Activated naive CD4-positive, alpha-beta T cell treated with anti-CD3 and anti-CD28 coated beads, Interleukin-2, amount 50 U/mL, for 16 hours (primary cell): ENCODE measurements at regions not wholly inside any gene's neighbourhood (a gene's known extent, or its start where the extent isn't known, plus 50 kb on each side); places are given as distances from the start of the nearest gene placed in this dataset.
"Not testable (repeated sequence)": the region's sequence is repeated elsewhere in the genome, so short reads cannot be mapped to it uniquely, and the experiment has no call there.

Experiments used
- DNase-seq: peaks from one replicate; pipeline ENCODE4 v3.0.0-alpha.2; 2020

DNA sequence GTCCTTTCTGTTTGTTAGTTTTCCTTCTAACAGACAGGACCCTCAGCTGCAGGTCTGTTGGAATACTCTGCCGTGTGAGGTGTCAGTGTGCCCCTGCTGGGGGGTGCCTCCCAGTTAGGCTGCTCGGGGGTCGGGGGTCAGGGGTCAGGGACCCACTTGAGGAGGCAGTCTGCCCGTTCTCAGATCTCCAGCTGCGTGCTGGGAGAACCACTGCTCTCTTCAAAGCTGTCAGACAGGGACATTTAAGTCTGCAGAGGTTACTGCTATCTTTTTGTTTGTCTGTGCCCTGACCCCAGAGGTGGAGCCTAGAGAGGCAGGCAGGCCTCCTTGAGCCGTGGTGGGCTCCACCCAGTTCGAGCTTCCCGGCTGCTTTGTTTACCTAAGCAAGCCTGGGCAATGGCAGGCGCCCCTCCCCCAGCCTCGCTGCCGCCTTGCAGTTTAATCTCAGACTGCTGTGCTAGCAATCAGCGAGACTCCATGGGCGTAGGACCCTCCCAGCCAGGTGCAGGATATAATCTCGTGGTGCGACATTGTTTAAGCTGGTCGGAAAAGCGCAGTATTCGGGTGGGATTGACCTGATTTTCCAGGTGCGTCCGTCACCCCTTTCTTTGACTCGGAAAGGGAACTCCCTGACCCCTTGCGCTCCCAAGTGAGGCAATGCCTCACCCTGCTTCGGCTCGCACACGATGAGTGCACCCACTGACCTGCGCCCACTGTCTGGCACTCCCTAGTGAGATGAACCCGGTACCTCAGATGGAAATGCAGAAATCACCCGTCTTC, 2002.0 kb upstream of the CDH6 start:
- DNase-seq: not testable (repeated sequence)

DNA sequence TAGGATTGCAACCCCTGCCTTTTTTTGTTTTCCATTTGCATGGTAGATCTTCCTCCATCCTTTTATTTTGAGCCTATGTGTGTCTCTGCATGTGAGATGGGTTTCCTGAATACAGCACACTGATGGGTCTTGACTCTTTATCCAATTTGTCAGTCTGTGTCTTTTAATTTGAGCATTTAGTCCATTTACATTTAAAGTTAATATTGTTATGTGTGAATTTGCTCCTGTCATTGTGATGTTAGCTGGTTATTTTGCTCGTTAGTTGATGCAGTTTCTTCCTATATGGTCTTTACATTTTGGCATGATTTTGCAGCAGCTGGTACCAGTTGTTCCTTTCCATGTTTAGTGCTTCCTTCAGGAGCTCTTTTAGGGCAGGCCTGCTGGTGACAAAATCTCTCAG, 2003.1 kb upstream of the CDH6 start:
- DNase-seq: not testable (repeated sequence)

DNA sequence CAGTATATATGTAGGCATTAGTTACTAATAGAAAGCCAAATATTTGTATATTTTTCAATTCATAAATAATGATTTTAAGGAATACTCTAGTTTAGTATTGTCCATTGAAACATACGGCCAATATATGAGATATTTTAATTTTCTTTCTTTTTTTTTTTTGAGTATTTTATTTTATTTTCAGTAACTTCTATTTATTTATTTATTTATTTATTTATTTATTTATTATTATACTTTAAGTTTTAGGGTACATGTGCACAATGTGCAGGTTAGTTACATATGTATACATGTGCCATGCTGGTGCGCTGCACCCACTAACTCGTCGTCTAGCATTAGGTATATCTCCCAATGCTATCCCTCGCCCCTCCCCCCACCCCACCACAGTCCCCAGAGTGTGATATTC, 2007.1 kb upstream of the CDH6 start:
- not testable (repeated sequence) for DNase-seq

DNA sequence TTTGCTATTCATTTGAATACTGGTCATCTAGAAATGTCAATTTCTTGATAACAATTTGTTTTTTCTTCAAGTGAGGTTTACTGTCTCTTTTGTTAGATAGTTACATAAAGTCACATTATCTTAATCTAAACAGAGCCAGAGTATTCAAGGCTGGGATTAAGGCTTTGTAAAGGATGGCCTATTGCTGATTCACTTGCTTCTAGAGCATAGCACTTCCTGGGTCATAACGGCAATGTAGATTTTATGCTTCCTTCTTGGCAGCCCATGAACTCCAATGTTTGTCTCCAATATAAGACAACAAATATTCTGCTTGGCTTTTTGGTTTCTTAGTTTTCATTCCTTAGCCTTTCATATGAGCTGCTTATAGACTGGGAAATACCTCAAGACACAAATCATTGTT, 2007.9 kb upstream of the CDH6 start:
- DNase-seq: no peak

DNA sequence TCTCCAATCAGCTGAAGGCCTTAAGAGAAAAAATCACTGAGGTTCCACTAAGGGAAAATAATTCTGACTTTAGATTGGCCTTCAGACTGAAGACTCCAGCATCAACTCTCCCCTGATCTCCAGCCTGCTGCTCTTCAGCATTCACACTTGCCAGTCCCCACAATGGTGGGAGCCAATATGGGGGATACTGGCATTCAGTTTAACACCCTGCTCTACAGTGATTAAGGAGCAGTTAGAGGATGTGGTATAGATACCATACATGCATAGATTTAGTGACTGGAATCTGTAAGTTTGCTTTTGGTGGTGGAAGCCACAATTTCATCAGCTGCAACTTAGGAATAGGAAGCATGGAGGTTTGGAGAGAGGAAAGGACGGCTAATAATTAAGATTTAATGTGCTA, 2017.7 kb upstream of the CDH6 start:
- no peak for DNase-seq

DNA sequence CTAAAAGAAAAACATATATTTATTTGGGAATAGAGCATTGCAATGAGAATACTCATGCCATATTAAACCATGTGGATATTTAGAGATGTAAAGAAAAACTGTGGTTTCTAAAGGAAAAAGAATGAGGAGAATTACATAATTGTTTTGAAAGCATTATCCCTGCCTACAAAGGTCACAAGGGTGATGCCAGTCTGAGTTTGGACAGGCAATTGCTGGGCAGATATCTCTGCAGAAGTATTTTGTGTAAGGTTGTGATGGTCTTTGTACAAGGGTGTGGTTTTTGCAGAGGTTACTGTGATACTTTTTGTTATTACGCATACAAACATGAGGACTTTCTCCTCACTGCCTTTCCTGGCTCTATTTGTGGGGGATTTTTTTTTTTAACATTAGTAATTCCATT, 2022.9 kb upstream of the CDH6 start:
- no peak for DNase-seq

DNA sequence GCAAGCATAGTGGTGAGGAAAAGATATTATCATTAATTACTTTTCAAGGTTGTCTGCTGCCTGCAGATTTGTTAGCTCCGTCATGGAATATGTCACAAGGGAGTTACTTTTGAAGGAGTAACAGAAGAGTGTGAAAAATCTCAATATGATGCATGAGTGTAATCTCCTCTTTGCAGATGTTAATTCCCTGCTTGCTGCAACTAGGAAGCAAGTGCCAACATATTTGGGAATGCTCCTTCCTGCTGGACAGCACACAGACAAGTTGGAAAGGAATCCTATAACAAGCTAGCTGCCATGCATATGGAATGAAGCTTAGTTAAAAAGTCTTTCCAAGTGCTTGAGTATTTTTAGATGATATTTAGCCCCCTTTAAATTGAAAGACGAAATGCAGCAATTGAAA, 2023.6 kb upstream of the CDH6 start:
- no peak for DNase-seq

DNA sequence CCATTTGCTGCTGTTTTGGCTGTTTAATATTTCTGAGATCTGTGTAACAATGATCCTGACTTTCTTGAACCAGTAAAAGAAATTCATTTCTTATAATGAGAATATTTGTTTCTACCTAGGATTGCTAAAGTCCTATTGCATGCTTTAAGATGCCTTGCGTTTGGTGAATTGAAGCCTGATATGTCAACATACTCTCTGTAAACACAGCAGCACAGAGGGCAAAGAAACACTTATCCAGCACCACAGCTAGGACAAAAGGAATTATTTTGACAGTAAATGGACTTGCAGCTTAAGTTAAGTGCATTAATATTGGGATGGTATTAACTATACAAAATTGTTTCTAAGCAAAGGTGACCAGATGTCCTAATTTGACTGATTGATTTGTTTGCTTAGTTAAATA, 2031.2 kb upstream of the CDH6 start:
- no peak for DNase-seq

DNA sequence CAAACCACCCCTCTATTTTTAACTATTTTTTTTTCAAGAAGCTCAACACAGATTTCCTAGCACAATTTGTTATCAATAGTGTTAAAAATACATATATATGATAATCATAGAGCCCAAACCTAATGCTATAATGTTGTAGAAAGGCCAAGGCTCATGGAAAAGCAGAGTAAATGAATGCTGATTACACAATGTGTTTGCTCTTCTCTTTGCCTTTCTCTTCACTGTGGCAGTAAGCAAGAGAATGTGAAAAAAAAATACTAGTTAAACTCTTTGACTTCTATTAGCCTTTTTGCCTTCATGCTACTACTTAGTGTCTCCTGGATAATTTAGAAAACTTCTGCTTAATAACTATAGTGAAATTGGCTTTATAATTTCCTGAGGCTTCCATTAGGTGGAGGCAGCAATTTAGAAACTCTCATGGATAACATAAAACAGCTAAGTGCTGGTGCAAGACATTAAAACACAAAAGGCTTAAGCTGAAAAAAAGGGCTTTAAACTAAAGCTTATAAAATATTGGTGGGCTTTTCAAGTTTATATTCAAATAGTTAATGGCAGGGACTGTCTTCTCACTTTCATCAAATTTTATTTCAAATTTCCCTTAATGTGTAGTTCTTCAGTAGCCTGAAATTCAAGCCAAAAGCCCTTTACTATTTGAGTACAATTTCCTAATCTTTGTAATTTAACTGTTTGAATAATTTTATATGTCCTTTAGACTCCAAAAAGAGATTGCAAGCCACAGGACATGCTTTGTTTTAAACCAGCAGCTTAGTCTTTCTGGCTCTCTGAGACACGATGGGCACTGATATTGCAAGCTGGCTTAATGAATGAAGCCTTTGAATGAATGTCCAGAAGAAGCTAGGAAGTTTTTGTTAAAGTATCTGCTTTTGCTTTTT, 2031.8 kb upstream of the CDH6 start:
- DNase-seq: no peak

DNA sequence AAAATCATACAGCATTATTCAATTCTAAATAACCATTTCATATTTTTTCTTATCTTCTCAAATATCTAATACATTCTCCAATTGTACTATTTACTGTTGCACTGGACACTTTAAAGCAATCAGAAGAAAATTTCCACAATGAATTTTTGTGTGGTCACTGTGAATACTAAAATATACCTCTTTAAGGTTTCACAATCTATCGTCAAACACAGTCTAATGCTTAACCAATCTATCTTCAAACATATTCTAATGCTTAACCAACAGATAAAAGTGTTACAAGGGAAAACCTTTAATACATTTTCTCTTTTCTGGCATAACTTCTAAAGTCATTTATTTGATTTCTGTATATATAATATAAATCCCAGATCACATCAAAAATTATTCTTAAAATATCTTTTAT, 2035.5 kb upstream of the CDH6 start:
- no peak for DNase-seq

DNA sequence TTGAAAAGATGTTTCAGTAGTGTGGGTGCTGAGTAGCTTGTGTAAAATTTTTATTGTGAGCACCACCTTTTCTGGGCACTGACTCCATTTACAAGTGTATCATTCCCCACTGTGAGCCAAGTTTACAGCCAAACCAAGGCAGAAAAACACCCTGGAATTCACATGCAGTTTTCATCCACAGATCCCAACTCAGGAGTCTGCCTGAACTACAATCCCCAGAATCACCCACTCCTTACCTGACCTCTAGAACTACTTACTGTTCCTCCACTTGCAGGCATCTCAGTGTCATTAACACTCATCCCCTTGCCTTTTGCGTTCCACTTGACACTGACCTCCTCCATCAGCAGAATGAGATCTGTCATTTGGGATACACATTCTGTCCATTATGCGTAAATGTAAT, 2042.6 kb upstream of the CDH6 start:
- no peak for DNase-seq

DNA sequence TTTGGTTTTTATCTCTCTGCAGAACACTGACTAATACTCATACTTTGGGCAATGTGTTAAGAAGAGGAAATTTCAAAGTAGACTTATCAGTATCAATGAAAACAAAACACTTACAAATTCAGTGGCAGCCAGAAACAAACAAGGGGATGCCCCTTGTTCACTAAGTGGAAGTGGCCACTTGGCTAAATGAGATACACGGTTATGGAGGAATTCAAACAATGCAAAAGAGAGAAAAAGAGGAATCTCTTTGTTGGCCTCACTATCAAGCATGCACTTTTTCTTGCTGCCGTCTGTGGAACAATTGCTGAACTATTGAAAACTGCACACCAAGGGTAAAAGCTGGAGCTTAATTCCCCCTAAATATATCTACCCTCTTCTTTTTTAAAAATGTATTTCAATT, 2044.9 kb upstream of the CDH6 start:
- no peak for DNase-seq

DNA sequence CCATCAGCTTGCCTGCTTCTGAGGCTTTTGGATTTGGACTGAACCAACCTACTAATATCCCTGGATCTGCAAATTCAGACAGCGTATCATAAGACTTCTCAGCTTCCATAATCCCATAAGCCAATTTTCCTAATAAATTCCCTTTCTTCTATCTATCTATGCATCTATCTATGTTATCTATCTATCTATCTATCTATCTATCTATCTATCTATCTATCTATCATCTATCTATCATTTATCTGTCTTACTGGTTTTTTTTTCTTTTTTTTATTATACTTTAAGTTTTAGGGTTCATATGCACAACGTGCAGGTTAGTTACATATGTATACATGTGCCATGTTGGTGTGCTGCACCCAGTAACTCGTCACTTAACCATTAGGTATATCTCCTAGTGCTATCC, 2045.4 kb upstream of the CDH6 start:
- DNase-seq: no peak

DNA sequence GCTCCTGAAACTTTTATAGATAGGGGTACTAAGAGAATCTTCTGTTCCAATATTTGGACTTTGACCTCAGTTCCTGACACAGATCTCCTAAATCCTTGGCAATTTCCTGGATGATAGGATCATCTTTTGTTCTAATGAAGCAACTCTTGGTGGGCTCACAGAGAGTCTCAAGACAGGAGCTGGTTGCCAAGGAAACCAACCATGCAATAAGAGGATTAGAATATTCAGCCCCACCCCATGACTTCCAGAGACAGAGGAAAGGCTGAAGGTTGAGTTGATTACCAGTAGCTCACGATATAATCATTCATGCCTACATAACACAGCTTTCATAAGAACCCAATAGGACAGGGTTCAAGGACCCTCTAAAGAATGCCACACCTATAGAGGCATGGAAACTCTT, 2050.2 kb upstream of the CDH6 start:
- no peak for DNase-seq

DNA sequence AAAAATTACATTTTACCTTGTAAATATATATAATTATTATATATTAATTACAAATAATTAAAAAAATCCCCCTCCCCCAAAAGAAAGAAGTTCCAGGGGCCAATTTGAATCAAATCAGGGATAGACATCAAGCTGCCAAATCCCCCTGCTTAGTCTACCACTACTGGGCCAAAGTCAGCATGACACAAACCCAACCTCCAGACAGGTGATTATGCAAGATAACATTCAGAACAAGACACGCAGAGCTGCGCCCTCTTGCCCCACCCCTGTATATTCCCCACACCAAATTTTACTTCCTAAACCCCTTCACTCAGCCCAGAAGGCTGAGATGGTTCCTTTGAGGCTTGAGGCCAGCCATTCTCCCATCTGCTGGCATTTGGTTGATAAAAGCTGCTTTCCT, 2059.1 kb upstream of the CDH6 start:
- no peak for DNase-seq

DNA sequence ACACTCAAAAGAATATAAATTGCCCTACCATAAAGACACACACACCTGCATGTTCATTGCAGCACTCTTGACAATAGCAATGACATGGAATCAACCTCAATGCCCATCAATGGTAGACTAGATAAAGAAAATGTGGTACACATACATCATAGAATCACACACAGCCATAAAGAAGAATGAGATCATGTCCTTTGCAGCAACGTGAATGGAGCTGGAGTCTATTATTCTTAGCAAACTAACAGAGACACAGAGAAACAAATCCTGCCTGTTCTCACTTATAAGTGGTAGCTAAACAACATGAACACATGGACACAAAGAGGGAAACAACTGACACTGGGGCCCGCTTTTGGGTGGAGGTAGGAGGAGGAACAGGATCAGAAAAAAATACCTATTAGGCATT, 2062.2 kb upstream of the CDH6 start:
- no peak for DNase-seq

DNA sequence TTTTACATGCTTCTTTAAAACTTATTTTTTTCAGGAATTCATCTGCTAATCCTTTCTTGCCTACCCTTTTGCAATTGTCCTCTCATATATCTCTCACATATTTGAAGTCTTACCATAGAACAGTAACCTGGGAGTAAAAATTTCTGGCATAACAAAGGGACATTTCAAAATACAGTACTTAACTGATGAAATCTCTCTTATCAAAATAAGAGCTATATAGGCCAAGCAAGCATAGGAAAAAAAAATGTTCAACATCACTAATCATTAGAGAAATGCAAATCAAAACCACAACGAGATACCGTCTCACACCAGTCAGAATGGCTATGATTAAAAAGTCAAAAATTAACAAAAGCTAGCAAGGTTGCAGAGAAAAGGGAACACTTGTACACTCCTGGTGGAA, 2062.7 kb upstream of the CDH6 start:
- DNase-seq: no peak

DNA sequence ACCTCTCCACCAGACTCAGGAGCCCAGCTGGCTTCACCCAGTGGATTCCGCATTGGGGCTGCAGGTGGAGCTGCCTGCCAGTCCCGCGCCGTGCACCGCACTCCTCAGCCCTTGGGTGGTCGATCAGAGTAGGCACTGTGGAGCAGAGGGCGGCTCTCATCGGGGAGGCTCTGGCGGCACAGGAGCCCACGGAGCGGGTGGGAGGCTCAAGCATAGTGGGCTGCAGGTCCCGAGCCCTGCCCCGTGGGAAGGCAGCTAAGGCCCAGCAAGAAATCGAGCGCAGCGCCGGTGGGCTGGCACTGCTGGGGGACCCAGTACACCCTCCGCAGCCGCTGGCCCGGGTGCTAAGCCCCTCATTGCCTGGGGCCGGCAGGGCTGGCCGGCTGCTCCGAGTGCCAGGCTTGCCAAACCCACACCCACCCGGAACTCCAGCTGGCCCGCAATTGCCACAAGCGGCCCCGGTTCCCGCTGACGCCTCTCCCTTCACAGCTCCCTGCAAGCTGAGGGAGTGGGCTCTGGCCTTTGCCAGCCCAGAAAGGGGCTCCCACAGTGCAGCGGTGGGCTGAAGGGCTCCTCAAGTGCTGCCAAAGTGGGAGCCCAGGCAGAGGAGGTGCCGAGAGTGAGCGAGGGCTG, 2065.8 kb upstream of the CDH6 start:
- not testable (repeated sequence) for DNase-seq

DNA sequence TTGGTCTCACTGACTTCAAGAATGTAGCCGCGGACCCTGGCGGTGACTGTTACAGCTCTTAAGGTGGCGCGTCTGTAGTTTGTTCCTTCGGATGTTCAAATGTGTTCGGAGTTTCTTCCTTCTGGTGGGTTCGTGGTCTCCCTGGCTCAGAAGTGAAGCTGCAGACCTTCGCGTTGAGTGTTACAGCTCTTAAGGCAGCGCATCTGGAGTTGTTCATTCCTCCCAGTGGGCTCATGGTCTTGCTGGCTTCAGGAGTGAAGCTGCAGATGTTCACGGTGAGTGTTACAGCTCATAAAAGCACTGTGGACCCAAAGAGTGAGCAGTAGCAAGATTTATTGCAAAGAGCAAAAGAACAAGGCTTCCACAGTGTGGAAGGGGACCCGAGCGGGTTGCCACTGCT, 2067.0 kb upstream of the CDH6 start:
- not testable (repeated sequence) for DNase-seq

DNA sequence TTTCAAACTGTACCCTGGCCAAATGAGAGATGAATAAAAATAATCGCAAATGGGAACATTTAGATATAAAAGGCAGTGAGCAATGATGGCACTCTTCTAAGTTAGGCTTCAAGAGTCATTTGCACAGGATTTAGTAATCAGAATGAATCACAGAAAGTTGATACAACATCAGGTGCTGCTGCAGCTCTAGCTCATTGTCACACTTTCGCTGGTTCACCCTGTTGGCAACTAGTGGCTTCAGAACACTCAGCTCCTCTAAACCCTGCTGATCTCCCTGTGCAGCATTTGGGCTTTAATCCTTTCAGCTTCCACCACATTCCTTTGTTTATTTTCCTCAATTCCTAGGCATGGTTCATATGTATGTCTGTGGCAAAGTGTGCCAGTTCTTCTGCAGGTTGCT, 2071.2 kb upstream of the CDH6 start:
- no peak for DNase-seq

DNA sequence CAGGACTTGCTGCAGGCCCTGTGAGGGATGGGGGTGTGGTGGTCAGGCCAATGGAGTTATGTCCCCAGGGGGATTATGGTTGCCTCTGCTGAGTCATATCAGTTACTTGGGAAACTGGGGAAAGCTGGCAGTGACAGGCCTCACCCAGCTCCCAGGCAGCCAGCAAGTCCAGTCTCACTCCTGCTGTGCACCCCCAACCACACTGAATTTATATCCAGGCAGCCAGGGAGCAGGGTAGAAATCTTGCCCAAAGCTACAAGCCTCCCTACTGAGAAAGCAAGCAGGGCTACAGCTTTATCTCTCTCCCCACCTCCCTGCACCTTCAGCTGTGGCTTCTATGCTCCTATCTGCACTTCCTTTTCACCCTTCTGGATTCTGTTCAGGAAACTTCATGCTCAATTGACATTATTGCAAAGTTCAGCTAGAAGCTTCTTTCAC, 2076.0 kb upstream of the CDH9 start:
- DNase-seq: no peak

DNA sequence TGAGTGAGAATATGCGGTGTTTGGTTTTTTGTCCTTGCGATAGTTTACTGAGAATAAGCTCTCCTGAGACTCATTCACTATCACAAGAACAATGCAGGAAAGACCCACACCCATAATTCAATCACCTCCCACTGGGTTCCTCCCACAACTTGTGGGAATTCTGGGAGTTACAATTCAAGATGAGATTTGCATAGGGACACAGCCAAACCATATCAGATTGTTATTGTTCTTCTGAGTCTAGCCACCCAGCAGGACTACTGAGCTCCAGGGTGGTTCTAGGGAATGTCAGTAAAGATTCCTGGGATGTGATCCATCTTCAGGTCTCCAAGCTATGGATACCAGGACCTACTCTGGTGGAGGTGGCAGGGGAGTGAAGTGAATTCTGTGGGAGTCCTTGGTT, 2075.1 kb upstream of the CDH9 start:
- no peak for DNase-seq

DNA sequence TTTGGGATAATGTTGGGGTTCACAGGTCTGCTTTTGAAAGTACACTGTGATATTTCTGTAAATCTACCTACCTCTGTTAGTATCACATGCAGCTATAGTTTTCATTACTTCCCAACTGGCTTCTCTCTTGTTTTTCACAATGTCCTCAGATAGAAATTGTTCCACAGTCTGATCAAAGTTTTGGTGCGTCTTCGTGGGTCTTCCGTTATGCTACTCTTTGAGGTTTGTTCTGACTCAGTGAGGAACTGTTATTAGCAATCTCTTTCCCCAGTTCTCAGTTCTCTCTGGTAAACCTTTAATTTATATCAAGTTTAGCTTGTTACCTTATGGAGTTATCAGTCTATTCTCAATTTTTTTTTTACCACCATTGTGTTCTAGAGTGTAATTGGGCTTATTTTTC, 2061.2 kb upstream of the CDH9 start:
- no peak for DNase-seq

DNA sequence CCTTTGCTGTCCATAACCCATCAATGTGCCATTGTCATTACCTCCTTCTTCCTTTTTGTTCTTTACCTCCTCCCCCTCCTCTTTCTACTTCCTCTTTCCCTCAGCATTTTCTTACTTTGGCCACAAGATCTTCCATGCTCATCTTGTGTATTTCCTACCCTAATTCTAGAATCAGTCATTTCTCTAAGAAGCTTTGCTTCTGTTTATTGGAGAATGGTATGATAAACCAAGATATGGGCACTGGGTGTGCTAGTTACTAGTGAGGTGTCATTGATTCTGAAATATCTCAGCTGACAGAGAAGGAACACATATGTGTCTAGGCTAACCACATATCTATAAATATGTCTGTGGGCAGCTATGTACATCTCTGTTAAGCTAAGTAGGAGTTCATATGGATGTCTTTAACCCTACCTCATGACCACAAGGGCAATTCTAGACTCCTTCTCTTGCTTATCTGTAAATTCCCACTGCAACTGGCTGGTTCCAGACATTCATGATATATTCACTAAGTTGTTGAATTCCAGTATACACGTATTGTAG, 2051.3 kb upstream of the CDH9 start:
- DNase-seq: no peak
